Epithelial cell of prostate (primary cell): ENCODE measurements at regions not wholly inside any gene's neighbourhood (a gene's known extent, or its start where the extent isn't known, plus 50 kb on each side); places are given as distances from the start of the nearest gene placed in this dataset.
A peak's percentile ranks its signal among the peaks of the same experiment; 100 is the strongest.
"Not testable (repeated sequence)": the region's sequence is repeated elsewhere in the genome, so short reads cannot be mapped to it uniquely, and the experiment has no call there.

Source experiments
- DNase-seq: peaks from one replicate; pipeline ENCODE4 v3.0.0-alpha.2; 2011; ENCODE audit warnings: low read depth, low spot score
- H3K27ac ChIP-seq: fragments of 450-650 bp; 2 replicates; pipeline ENCODE4 v1.5.1; 2017; ENCODE audit warnings: mild to moderate bottlenecking

DNA sequence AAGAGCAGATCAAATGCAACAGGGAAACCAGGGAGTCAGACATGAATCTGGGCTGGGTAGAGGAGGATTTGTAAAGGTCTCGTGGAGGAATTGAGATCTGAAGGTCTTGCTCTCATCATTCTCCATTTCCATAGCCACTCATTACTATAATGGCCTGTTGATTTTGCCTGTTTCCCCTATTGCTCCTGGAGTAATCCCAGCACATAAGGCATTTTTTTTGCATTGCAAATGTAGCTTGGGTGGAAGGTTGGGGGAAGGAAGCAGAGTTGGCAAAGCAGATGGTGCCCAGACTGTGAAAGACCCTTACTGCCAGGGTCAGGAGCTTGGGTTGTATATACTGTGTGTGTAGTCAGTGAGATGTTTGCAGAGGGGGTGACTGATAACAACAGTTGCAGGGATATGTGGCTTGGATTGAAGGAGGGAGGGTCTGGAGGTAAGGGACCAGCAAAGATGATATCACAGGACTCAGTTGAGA lies 116.0 kb downstream of the TTC6 start:
- no peak for DNase-seq
- H3K27ac ChIP-seq = no peak overlapping the region

GRCh38 chr14:37711831-37712475 lies 116.5 kb downstream of the TTC6 start:
- no peak for DNase-seq
- no peak overlapping the region for H3K27ac ChIP-seq

DNA sequence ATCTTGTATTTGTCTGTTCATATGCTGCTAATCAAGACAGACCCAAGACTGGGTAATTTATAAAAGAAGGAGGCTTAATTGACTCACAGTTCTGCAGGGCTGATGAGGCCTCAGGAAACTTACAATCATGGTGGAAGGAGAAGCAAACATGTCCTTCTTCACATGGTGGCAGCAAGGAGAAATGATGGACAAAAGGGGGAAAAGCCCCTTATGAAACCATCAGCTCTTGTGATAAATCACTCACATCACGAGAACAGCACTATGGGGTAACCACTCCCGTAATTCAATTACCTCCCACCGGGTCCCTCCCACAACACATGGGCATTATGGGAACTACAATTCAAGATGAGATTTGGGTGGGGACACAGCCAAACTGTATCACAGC lies 117.0 kb downstream of the TTC6 start:
- not testable (repeated sequence) for H3K27ac ChIP-seq, DNase-seq

DNA sequence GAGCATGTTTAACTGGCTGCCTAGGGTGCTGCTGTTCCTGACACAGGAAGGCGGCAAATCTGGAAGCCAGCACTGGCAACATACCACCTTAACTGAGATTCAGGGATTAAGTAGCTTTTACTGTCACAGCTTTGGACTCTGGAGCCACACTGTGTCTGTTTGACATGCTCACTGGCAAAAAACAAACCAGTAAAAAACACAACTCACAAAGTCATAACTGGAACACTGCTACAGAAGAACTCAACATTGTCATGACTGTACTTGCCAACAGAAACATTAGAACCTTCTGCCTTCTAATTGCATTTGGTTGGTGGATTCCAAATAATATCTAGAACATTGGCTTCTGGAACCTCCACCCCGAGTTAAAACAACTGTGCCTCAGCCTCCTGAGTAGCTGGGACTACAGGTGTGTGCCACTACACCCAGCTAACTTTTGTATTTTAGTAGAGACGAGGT lies 117.6 kb downstream of the TTC6 start:
- H3K27ac ChIP-seq = no peak overlapping the region
- DNase-seq = no peak

DNA sequence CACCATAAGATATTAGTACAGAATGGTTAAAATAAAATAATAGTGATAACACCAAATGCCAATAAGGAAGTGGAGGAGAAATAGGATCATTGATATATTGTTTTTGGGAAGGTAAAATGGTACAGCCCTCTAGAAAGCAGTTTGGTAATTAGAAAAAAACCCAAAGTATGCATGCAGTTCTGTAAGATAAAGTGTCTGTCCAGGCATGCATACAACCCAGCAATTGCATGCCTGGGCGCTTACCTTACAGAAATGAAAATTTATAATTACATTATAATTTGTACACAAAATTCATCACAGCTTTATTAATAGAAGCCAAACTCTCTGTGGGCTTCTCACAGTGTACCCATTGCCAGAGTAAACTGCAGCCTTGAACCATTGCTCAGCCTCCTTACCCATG lies 124.7 kb downstream of the TTC6 start:
- peak overlapping the region; percentile 34 for H3K27ac ChIP-seq
- no peak for DNase-seq

- peak overlapping the region; percentile 77 for H3K27ac ChIP-seq
- peak; percentile 36 for DNase-seq
These were observed 126.7 kb downstream of the TTC6 start for GRCh38 chr14:37721976-37722659.

- no peak overlapping the region for H3K27ac ChIP-seq
- no peak for DNase-seq
These were observed 128.1 kb downstream of the TTC6 start for GRCh38 chr14:37723515-37723914.

GRCh38 chr14:37726708-37727107 lies 131.3 kb downstream of the TTC6 start:
- DNase-seq = no peak
- H3K27ac ChIP-seq = no peak overlapping the region

DNA sequence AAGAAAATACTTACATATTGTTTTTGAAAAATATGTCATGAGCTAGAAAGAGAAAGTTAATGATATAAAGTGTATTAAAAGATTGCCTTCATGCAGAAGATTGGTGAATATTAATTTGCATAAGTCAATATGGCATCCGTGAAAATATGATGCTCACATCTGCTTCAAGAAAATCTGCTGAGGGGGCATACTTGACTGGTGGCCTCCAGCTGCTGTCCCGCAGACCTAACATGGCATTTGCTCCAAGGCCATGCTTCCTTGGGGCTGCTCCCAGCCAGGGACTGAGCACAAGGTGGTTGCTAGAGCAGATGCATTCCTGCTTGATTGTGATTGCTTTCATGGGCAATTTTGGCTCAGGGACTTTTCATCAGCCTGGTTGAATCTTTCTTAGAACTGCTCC lies 133.8 kb downstream of the TTC6 start:
- no peak overlapping the region for H3K27ac ChIP-seq
- no peak for DNase-seq

- DNase-seq = no peak
- no peak overlapping the region for H3K27ac ChIP-seq
These were observed 135.7 kb downstream of the TTC6 start for GRCh38 chr14:37731094-37731493.

- no peak overlapping the region for H3K27ac ChIP-seq
- DNase-seq = no peak
These were observed 150.2 kb downstream of the TTC6 start for GRCh38 chr14:37745657-37746056.

DNA sequence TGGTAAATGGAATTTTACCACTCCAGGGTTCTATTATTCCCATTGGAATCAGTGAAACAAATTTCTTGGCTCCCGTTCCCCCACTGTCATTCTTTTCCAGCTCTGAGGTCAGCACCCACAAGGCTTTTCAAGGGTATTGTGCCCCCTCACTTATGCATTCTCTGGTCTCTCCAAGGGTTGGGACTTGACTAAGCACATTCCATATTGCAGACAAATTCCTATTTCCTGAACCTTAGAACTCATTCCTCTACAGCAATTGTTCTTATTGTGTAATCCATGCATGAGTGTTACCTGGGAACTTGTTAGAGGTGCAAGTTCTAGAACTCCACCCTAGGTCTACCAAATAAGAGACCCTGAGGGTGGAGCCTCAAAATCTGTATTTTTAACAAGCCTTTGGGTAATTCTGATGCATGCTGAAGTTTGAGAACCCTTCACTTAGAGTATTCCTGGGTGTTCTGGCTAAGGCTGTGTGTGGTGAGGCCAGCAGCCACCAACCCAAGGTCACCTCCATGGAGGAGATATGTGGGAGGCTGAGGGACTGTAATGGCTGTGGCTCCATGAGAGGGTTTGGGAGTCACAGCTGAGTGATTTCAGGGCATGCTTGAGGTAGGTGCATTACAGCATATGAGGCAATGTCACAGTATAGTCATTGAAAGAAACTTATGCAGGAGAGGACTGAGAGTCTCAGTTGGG lies 150.9 kb downstream of the TTC6 start:
- no peak overlapping the region for H3K27ac ChIP-seq
- no peak for DNase-seq

DNA sequence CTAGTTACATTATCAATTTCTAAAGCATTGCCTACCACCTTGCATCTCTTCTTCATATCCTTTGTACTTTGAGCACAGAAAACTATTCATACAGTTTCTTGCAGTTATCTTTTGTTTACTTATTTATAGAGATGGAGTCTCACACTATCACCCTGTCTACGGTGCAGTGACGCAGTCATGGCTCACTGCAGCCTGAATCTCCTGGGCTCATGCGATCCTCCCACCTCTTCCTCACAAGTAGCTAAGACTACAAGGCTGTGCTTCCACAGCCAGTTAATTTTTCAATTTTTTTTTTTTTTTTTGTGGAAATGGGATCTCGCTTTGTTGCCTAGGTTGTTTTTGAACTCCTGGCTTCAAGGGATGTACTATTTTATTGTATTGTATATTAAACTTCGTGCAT lies 158.0 kb downstream of the TTC6 start:
- H3K27ac ChIP-seq = no peak overlapping the region
- no peak for DNase-seq

GRCh38 chr14:37760275-37760674 lies 164.8 kb downstream of the TTC6 start:
- H3K27ac ChIP-seq, DNase-seq: not testable (repeated sequence)

- no peak overlapping the region for H3K27ac ChIP-seq
- no peak for DNase-seq
These were observed 167.8 kb downstream of the TTC6 start for GRCh38 chr14:37763266-37763665.

DNA sequence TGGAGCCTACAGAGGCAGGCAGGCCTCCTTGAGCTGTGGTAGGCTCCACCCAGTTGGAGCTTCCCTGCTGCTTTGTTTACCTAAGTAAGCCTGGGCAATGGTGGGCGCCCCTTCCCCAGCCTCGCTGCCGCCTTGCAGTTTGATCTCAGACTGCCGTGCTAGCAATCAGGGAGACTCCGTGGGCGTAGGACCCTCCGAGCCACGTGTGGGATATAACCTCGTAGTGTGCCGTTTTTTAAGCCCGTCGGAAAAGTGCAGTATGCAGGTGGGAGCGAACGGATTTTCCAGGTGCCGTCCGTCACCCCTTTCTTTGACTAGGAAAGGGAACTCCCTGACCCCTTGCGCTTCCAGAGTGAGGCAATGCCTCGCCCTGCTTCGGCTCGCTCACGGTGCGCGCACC lies 176.9 kb downstream of the TTC6 start:
- not testable (repeated sequence) for H3K27ac ChIP-seq, DNase-seq

- no peak for DNase-seq
These were observed 181.5 kb downstream of the TTC6 start for GRCh38 chr14:37776791-37777499.

GRCh38 chr14:37778135-37778943 lies 182.9 kb downstream of the TTC6 start:
- no peak for DNase-seq
- no peak overlapping the region for H3K27ac ChIP-seq

More at GRCh38 chr14:37776791-37777499, 181.5 kb downstream of the TTC6 start:
- no peak overlapping the region for H3K27ac ChIP-seq

DNA sequence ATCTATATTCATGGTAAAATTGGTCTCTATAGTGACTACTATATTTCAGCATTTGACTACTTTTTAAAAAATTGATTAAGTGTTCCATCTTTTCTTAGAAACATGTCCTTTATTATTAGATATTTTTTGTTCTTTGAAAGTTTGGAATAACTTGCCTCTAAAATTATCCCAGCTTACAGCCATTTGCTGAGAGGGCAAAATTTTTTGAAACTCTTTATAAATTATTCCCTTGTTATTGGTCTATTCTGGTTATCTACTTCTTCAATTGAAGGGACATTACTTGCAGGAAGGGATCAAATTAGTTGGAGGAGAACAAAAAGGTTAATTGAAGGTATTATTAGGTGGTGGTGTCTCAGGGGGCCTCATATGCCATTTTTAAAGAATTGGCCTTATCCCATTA lies 184.1 kb downstream of the TTC6 start:
- no peak for DNase-seq
- H3K27ac ChIP-seq = no peak overlapping the region

DNA sequence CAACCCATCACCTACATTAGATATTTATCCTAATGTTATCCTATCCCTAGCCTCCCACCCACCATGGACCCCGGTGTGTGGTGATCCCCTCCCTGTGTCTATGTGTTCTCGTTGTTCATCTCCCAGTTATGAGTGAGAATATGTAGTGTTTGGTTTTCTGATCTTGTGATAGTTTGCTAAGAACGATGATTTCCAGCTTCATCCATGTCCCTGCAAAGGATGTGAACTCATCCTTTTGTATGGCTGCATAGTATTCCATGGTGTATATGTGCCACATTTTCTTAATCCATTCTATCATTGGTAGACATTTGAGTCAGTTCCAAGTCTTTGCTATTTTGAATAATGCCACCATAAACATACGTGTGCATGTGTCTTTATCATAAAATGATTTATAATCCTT lies 185.3 kb downstream of the TTC6 start:
- DNase-seq, H3K27ac ChIP-seq: not testable (repeated sequence)
